GM12878 (cell line): ENCODE measurements at regions not wholly inside any gene's neighbourhood (a gene's known extent, or its start where the extent isn't known, plus 50 kb on each side); places are given as distances from the start of the nearest gene placed in this dataset.

Experiments used
- BRCA1 ChIP-seq: IDR thresholded peaks from 2 replicates; pipeline ENCODE4 v1.6.1; 2011; ENCODE audit warnings: low read depth, low read length, improper control_type of control experiment
- CHD2 ChIP-seq: IDR thresholded peaks from 2 replicates; pipeline ENCODE4 v1.6.1; 2011; ENCODE audit warnings: low read depth, low read length, improper control_type of control experiment, borderline replicate concordance
- CTCF ChIP-seq, 3 experiments: IDR thresholded peaks in 2 of 3; conservative IDR thresholded peaks in 1 of 3; 2 replicates each; pipeline ENCODE4 v1.5.1; 2011; ENCODE audit warnings: low read depth in 3 of 3, low read length in 3 of 3, mild to moderate bottlenecking in 3 of 3, control low read depth in 2 of 3, moderate library complexity in 2 of 3, inconsistent platforms in 1 of 3, mixed read lengths in 1 of 3; ENCODE audit not compliant: control insufficient read depth in 2 of 3, insufficient read depth in 1 of 3; ENCODE audit errors: extremely low read depth in 1 of 3
- EP300 ChIP-seq, 2 experiments: fragments of 150-350 bp in 1 of 2; IDR thresholded peaks; 2 replicates each; pipeline ENCODE4 v1.6.1; 2011 to 2012; ENCODE audit warnings: low read depth in 2 of 2, low read length in 2 of 2, borderline replicate concordance in 1 of 2, improper control_type of control experiment in 1 of 2, inconsistent platforms in 1 of 2; ENCODE audit not compliant: control insufficient read depth in 1 of 2
- GABPA ChIP-seq: IDR thresholded peaks from 2 replicates; pipeline ENCODE4 v1.6.1; 2014; ENCODE audit warnings: antibody characterized with exemption, low read depth, mild to moderate bottlenecking, inconsistent platforms
- HCFC1 ChIP-seq: fragments of 150-350 bp; IDR thresholded peaks from 2 replicates; pipeline ENCODE4 v1.6.1; 2014; ENCODE audit warnings: low read length
- MTA3 ChIP-seq: IDR thresholded peaks from 2 replicates; pipeline ENCODE4 v1.6.1; 2012; ENCODE audit warnings: low read length, inconsistent platforms, borderline replicate concordance
- MYC ChIP-seq: IDR thresholded peaks from 2 replicates; pipeline ENCODE4 v1.6.1; 2011; ENCODE audit warnings: mild to moderate bottlenecking, low read length, moderate library complexity, inconsistent platforms; ENCODE audit not compliant: insufficient read depth, insufficient replicate concordance, insufficient read length, severe bottlenecking
- POLR2AphosphoS5 ChIP-seq: IDR thresholded peaks from 2 replicates; pipeline ENCODE4 v1.6.1; 2011; ENCODE audit warnings: mild to moderate bottlenecking, low read length, inconsistent platforms
- REST ChIP-seq: IDR thresholded peaks from 2 replicates; pipeline ENCODE4 v1.6.1; 2012; ENCODE audit warnings: mild to moderate bottlenecking, low read depth, low read length
- SMC3 ChIP-seq: IDR thresholded peaks from 2 replicates; pipeline ENCODE4 v1.6.1; 2011; ENCODE audit warnings: low read length, improper control_type of control experiment, borderline replicate concordance

- TF ChIP-seq REST (no peak), CHD2 (no peak), HCFC1 (no peak), POLR2AphosphoS5 (no peak), EP300 (IDR thresholded peaks at IDR 0.05; ENCODE audit: borderline replicate concordance in 1 of 2, control insufficient read depth in 1 of 2, low read depth in 2 of 2, low read length in 2 of 2) (no peak), BRCA1 (no peak), MTA3 (no peak), SMC3 (no peak), CTCF (IDR thresholded peaks at IDR 0.05 in 2 of 3, conservative IDR thresholded peaks at IDR 0.05 in 1 of 3; ENCODE audit: control insufficient read depth in 2 of 3, extremely low read depth in 1 of 3, insufficient read depth in 1 of 3, low read depth in 3 of 3, low read length in 3 of 3) (no peak), GABPA (no peak), MYC (no peak)
These were observed 132.3 kb upstream of the CDK1 start for GRCh38 chr10:60645980-60646379.
